A549 (cell line): ENCODE measurements at regions not wholly inside any gene's neighbourhood (a gene's known extent, or its start where the extent isn't known, plus 50 kb on each side); places are given as distances from the start of the nearest gene placed in this dataset.

Source experiments
- ATAC-seq, 2 experiments: fragments of 200-7000 bp in 1 of 2; fragments of >200 bp in 1 of 2; cut with Nextera tagmentation in 1 of 2; cut with Tn5 transposase in 1 of 2; 3 replicates each; pipeline versions ENCODE4 v1.8.0 to v1.9.1; 2018 to 2020; ENCODE audit warnings: mild to moderate bottlenecking in 1 of 2, moderate library complexity in 1 of 2
- CTCF ChIA-PET: fragments of 300-600 bp; sonication (Branson Sonifier 250); formaldehyde crosslinking; extraction: SDS; loops from one replicate; lab custom pipeline; 2021; ENCODE audit warnings: antibody characterized with exemption, inconsistent platforms; lab: Yijun Ruan, JAX
- POLR2A ChIA-PET: fragments of 350-600 bp; formaldehyde crosslinking; extraction: SDS; loops from one replicate; lab custom pipeline; 2021; ENCODE audit warnings: antibody characterized with exemption, inconsistent platforms; lab: Yijun Ruan, JAX
- DNase-seq, 2 experiments: peaks; one replicate each; pipeline versions ENCODE4 v3.0.0 to v3.0.0-alpha.2; 2011 to 2016; ENCODE audit warnings: low read depth in 1 of 2, low spot score in 1 of 2
- FAIRE-seq: peaks from 2 replicates; lab custom pipeline; 2011; peaks lifted over from hg19 to GRCh38; lab: Jason Lieb, UNC
- H3K27ac ChIP-seq, 2 experiments: fragments of >200 bp; sonication (Bioruptor Twin); formaldehyde crosslinking; 3 replicates each; pipeline ENCODE4 v1.5.1; 2016 to 2017
- H3K4me1 ChIP-seq: fragments of >200 bp; sonication (Bioruptor Twin); formaldehyde crosslinking; 3 replicates; pipeline ENCODE4 v1.6.1; 2016
- H3K4me2 ChIP-seq: fragments of >200 bp; sonication (Bioruptor Twin); formaldehyde crosslinking; 3 replicates; pipeline ENCODE4 v1.6.1; 2016
- H3K4me3 ChIP-seq: fragments of >200 bp; sonication (Bioruptor Twin); formaldehyde crosslinking; 3 replicates; pipeline ENCODE4 v1.5.1; 2016
- H3K9me3 ChIP-seq: fragments of >200 bp; sonication (Bioruptor Twin); formaldehyde crosslinking; 3 replicates; pipeline ENCODE4 v1.6.1; 2016
- ATOH8 ChIP-seq: fragments of 250-450 bp; sonication (Bioruptor Pico); IDR thresholded peaks from 2 replicates; pipeline ENCODE4 v1.5.0; 2020; ENCODE audit warnings: low read depth, mild to moderate bottlenecking, moderate library complexity
- CBX2 ChIP-seq: fragments of 200-600 bp; sonication (generic); IDR thresholded peaks from 2 replicates; pipeline ENCODE4 v1.6.1; 2016; ENCODE audit warnings: low read depth, mild to moderate bottlenecking, borderline replicate concordance
- CBX8 ChIP-seq: fragments of 200-600 bp; sonication (generic); IDR thresholded peaks from 2 replicates; pipeline ENCODE4 v1.6.1; 2016
- CEBPB ChIP-seq, 2 experiments: fragments of >200 bp in 1 of 2; sonication (Bioruptor Twin) in 1 of 2; formaldehyde crosslinking in 1 of 2; IDR thresholded peaks; 2 replicates each; pipeline ENCODE4 v1.6.1; 2012 to 2016
- E2F6 ChIP-seq: IDR thresholded peaks from 2 replicates; pipeline ENCODE4 v1.6.1; 2012; ENCODE audit warnings: low read depth, borderline replicate concordance
- EP300 ChIP-seq, 2 experiments: fragments of >200 bp; sonication (Bioruptor Twin); formaldehyde crosslinking; IDR thresholded peaks; 2 replicates in 1 of 2; 3 replicates in 1 of 2; pipeline ENCODE4 v1.6.1; 2016 to 2017
- ESRRA ChIP-seq: fragments of 150-350 bp; IDR thresholded peaks from 2 replicates; pipeline ENCODE4 v1.6.1; 2014; ENCODE audit warnings: mild to moderate bottlenecking, low read length, borderline replicate concordance
- FOXS1 ChIP-seq: fragments of 250-450 bp; sonication (Bioruptor Pico); IDR thresholded peaks from 2 replicates; pipeline ENCODE4 v1.5.0; 2020; ENCODE audit warnings: mild to moderate bottlenecking, moderate library complexity
- HOXB13 ChIP-seq: fragments of 250-450 bp; sonication (Bioruptor Pico); IDR thresholded peaks from 2 replicates; pipeline ENCODE4 v1.5.0; 2020; ENCODE audit warnings: low read depth, mild to moderate bottlenecking, moderate library complexity
- JUN ChIP-seq, 2 experiments: fragments of >200 bp; sonication (Bioruptor Twin); formaldehyde crosslinking; IDR thresholded peaks; 2 replicates in 1 of 2; 3 replicates in 1 of 2; pipeline ENCODE4 v1.6.1; 2016 to 2017
- JUNB ChIP-seq: fragments of >200 bp; sonication (Bioruptor Twin); formaldehyde crosslinking; IDR thresholded peaks from 2 replicates; pipeline ENCODE4 v1.6.1; 2016
- MAFK ChIP-seq: fragments of 450-650 bp; IDR thresholded peaks from 2 replicates; pipeline ENCODE4 v1.6.1; 2014; ENCODE audit not compliant: partially characterized antibody
- MAZ ChIP-seq: fragments of 150-350 bp; IDR thresholded peaks from 2 replicates; pipeline ENCODE4 v1.6.1; 2014; ENCODE audit warnings: antibody characterized with exemption, low read depth, low read length, borderline replicate concordance
- NR3C1 ChIP-seq: fragments of >200 bp; sonication (Bioruptor Twin); formaldehyde crosslinking; IDR thresholded peaks from 3 replicates; pipeline ENCODE4 v1.6.1; 2017
- PBX3 ChIP-seq: IDR thresholded peaks from 2 replicates; pipeline ENCODE4 v1.6.1; 2012
- PHF8 ChIP-seq: fragments of 200-600 bp; sonication (generic); IDR thresholded peaks from 2 replicates; pipeline ENCODE4 v1.6.1; 2016; ENCODE audit warnings: low read depth, mild to moderate bottlenecking, antibody characterized with exemption, moderate library complexity, borderline replicate concordance
- RARB ChIP-seq: fragments of 250-450 bp; sonication (Bioruptor Pico); IDR thresholded peaks from 2 replicates; pipeline ENCODE4 v1.8.0; 2021; ENCODE audit warnings: mild to moderate bottlenecking, moderate library complexity
- RCOR1 ChIP-seq: fragments of 150-350 bp; IDR thresholded peaks from 2 replicates; pipeline ENCODE4 v1.6.1; 2014; ENCODE audit warnings: antibody characterized with exemption, low read length, low read depth
- SMC3 ChIP-seq: fragments of >200 bp; sonication (Bioruptor Twin); formaldehyde crosslinking; IDR thresholded peaks from 3 replicates; pipeline ENCODE4 v1.6.1; 2018; ENCODE audit warnings: inconsistent platforms
- SREBF2 ChIP-seq: fragments of 450-650 bp; IDR thresholded peaks from 2 replicates; pipeline ENCODE4 v1.6.1; 2014; ENCODE audit warnings: mild to moderate bottlenecking, moderate library complexity
- TP53 ChIP-seq: fragments of 250-450 bp; sonication (Bioruptor Pico); IDR thresholded peaks from 2 replicates; pipeline ENCODE4 v1.5.0; 2021; ENCODE audit warnings: mild to moderate bottlenecking, moderate library complexity
- ZC3H11A ChIP-seq: fragments of 450-650 bp; IDR thresholded peaks from 2 replicates; pipeline ENCODE4 v1.6.1; 2014; ENCODE audit warnings: antibody characterized with exemption, mild to moderate bottlenecking
- ZSCAN20 ChIP-seq: fragments of 250-450 bp; sonication (Bioruptor Pico); IDR thresholded peaks from 2 replicates; pipeline ENCODE4 v1.8.0; 2022; ENCODE audit warnings: mild to moderate bottlenecking, moderate library complexity
- WGBS: methylation state at CpG from one replicate; pipeline ENCODE4 v1.1.6; 2017; ENCODE audit errors: missing lambda C conversion rate; 5-methylcytosine and 5-hydroxymethylcytosine counted together
- TF ChIP-seq, protein P1 (sequence below): fragments of >200 bp; sonication (Bioruptor Twin); formaldehyde crosslinking; IDR thresholded peaks from 3 replicates; pipeline ENCODE4 v1.5.1; 2016
- TF ChIP-seq, protein P2 (sequence below): IDR thresholded peaks from 2 replicates; pipeline ENCODE4 v1.6.1; 2012
- TF ChIP-seq, protein P3 (sequence below): fragments of 150-350 bp; IDR thresholded peaks from 2 replicates; pipeline ENCODE4 v1.6.1; 2014; ENCODE audit warnings: low read depth, mild to moderate bottlenecking, low read length
- TF ChIP-seq, protein P4 (sequence below): fragments of >200 bp; sonication (Bioruptor Twin); formaldehyde crosslinking; IDR thresholded peaks from 3 replicates; pipeline ENCODE4 v1.6.1; 2016

GRCh38 chr5:88507261-88507660, 238.6 kb upstream of the TMEM161B start:
- Histone ChIP-seq H3K9me3 (no peaks in the 10 kb centered on the region), H3K4me3 (no peak overlapping the region), H3K27ac (no peak overlapping the region), H3K4me1 (no peaks in the 10 kb centered on the region), H3K4me2 (no peak overlapping the region)
- TF ChIP-seq CBX2 (no peak), SMC3 (no peak), ESRRA (no peak), MAZ (no peak), RARB (CRISPR knock-in tag) (no peak), E2F6 (no peak), JUNB (no peak), TP53 (no peak), HOXB13 (CRISPR knock-in tag) (no peak), PHF8 (no peak), CEBPB (IDR thresholded peaks at IDR 0.05) (no peak), SREBF2 (no peak), JUN (IDR thresholded peaks at IDR 0.05) (no peak), PBX3 (no peak)
- TF ChIP-seq, protein P1, sequence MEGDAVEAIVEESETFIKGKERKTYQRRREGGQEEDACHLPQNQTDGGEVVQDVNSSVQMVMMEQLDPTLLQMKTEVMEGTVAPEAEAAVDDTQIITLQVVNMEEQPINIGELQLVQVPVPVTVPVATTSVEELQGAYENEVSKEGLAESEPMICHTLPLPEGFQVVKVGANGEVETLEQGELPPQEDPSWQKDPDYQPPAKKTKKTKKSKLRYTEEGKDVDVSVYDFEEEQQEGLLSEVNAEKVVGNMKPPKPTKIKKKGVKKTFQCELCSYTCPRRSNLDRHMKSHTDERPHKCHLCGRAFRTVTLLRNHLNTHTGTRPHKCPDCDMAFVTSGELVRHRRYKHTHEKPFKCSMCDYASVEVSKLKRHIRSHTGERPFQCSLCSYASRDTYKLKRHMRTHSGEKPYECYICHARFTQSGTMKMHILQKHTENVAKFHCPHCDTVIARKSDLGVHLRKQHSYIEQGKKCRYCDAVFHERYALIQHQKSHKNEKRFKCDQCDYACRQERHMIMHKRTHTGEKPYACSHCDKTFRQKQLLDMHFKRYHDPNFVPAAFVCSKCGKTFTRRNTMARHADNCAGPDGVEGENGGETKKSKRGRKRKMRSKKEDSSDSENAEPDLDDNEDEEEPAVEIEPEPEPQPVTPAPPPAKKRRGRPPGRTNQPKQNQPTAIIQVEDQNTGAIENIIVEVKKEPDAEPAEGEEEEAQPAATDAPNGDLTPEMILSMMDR, result no peak
- TF ChIP-seq, protein P2, sequence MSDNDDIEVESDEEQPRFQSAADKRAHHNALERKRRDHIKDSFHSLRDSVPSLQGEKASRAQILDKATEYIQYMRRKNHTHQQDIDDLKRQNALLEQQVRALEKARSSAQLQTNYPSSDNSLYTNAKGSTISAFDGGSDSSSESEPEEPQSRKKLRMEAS, result no peak
- TF ChIP-seq, protein P3, sequence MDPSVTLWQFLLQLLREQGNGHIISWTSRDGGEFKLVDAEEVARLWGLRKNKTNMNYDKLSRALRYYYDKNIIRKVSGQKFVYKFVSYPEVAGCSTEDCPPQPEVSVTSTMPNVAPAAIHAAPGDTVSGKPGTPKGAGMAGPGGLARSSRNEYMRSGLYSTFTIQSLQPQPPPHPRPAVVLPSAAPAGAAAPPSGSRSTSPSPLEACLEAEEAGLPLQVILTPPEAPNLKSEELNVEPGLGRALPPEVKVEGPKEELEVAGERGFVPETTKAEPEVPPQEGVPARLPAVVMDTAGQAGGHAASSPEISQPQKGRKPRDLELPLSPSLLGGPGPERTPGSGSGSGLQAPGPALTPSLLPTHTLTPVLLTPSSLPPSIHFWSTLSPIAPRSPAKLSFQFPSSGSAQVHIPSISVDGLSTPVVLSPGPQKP, result no peak
- ChIA-PET CTCF (interaction anchor here (0.7 kb wide), 1 partner anchor 1757 kb away, joined by 3 read pairs; no protein-coding TSS in a partner anchor), POLR2A (no interaction called here)
- 6% methylated on average over 4 of the region's 4 CpGs for WGBS
- FAIRE-seq (no peak), ATAC-seq (no peak), DNase-seq (no peak)

- H3K4me2 ChIP-seq, result no peak overlapping the region; the same call in 2 of the 3 replicates
- H3K9me3 ChIP-seq, result no peaks in the 10 kb centered on the region
- H3K4me3 ChIP-seq, result no peak overlapping the region
- CTCF ChIA-PET, result interaction anchor here (1.4 kb wide), 1 partner anchor 9 kb away, joined by 3 read pairs; no protein-coding TSS in a partner anchor
- POLR2A ChIA-PET, result no interaction called here
- TF ChIP-seq FOXS1 (CRISPR knock-in tag), result no peak
- TF ChIP-seq MAFK, result no peak
- no peak for TF ChIP-seq SREBF2
- TF ChIP-seq ZSCAN20 (CRISPR knock-in tag), result no peak
- TF ChIP-seq EP300 (IDR thresholded peaks at IDR 0.05), result no peak
- no peak for TF ChIP-seq CBX2
- no peak for TF ChIP-seq RCOR1
- TF ChIP-seq ATOH8 (CRISPR knock-in tag), result no peak
- TF ChIP-seq, protein P4, sequence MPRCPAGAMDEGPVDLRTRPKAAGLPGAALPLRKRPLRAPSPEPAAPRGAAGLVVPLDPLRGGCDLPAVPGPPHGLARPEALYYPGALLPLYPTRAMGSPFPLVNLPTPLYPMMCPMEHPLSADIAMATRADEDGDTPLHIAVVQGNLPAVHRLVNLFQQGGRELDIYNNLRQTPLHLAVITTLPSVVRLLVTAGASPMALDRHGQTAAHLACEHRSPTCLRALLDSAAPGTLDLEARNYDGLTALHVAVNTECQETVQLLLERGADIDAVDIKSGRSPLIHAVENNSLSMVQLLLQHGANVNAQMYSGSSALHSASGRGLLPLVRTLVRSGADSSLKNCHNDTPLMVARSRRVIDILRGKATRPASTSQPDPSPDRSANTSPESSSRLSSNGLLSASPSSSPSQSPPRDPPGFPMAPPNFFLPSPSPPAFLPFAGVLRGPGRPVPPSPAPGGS, result no peak
- TF ChIP-seq JUNB, result no peak
- no peak for TF ChIP-seq NR3C1
- TF ChIP-seq TP53, result no peak
- no peak for TF ChIP-seq ZC3H11A
- TF ChIP-seq CBX8, result no peak
- no peak overlapping the region for H3K27ac ChIP-seq
- FAIRE-seq, result no peak
- WGBS, result 32% methylated on average over 3 of the region's 3 CpGs
- H3K4me1 ChIP-seq, result no peaks in the 10 kb centered on the region
- no peak for DNase-seq
- no peak for ATAC-seq
These were observed 234.8 kb upstream of the TMEM161B start for GRCh38 chr5:88503406-88503805.
